HG03025 (cell line): ENCODE measurements at regions not wholly inside any gene's neighbourhood (a gene's known extent, or its start where the extent isn't known, plus 50 kb on each side); places are given as distances from the start of the nearest gene placed in this dataset.

ENCODE experiments used
- ATAC-seq: cut with Tn5 transposase; IDR thresholded peaks from one replicate; pipeline ENCODE4 v1.9.1; 2021; ENCODE audit warnings: mild to moderate bottlenecking, moderate library complexity; ENCODE audit not compliant: unreplicated experiment, low FRiP score

GRCh38 chr2:120945091-120945490, 209.4 kb downstream of the GLI2 start:
- no peak for ATAC-seq

GRCh38 chr2:120945832-120946499, 210.3 kb downstream of the GLI2 start:
- no peak for ATAC-seq

DNA sequence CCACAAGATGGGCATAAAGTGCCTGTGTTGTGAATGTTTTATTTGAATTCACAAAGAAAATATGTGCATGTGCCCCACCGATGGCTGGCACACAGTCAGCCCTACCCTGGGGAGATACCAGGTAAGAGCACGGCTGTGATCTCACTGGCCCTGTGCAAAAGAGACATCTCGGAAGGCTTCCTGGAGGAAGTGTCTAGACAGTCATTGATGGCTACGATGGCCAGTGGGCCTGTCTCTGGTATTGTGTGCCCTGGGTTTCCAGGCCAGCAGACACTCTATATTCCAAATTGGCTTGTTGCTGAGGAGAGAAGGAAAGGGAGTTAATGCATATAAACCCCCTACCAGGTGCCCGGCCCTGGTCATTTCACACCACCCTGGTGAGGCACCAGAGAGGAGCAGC, 211.7 kb downstream of the GLI2 start:
- ATAC-seq, result no peak

DNA sequence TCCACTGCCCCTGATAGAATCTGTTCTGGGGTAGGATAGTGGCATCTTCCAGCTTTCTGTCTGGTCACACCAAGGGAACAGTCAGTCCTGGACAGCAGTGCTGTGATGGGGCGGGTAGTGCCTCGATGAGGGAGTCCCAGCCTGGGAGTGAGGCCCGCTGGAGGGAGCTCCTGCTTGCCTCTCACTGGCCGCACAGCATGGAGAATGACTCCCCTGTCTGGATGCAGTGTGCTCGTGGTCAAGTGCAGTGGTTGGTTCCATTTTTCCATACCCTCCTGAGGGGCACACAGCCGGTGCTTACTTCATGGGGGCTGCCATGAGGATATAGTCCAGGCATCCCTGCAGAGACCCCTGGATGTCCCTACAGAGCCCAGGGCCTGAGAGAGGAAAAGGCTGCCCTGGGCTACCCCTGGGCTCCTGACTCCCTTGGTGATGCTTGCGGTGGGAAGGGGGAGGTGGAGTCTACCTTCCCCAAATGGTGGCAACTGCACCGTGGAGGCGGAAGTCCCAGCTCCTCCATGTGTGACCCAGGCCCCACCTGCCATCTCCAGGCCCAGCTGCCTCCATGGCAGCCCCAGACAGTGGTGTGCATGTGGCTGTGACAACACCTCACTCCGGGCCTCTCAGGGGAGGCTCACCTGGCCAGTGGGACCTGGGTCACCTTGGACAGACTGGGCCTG, 212.5 kb downstream of the GLI2 start:
- ATAC-seq, result no peak

DNA sequence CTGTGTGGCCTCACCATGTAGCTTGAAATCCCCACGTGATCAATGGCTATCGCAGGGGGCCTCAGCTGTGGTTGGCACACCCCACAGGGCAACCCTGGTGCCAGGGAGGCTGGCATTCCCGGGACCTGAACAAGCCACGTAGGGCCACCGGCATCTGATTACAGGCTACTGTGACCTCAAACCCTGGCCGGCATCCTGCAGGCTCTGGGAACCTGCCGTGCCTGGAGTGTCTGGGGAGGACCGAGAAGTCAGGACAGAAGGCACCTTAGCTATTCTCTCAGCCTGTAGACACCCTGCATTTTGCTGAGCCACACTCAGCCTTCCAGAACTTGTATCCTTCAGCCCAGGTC, 213.0 kb downstream of the GLI2 start:
- no peak for ATAC-seq

DNA sequence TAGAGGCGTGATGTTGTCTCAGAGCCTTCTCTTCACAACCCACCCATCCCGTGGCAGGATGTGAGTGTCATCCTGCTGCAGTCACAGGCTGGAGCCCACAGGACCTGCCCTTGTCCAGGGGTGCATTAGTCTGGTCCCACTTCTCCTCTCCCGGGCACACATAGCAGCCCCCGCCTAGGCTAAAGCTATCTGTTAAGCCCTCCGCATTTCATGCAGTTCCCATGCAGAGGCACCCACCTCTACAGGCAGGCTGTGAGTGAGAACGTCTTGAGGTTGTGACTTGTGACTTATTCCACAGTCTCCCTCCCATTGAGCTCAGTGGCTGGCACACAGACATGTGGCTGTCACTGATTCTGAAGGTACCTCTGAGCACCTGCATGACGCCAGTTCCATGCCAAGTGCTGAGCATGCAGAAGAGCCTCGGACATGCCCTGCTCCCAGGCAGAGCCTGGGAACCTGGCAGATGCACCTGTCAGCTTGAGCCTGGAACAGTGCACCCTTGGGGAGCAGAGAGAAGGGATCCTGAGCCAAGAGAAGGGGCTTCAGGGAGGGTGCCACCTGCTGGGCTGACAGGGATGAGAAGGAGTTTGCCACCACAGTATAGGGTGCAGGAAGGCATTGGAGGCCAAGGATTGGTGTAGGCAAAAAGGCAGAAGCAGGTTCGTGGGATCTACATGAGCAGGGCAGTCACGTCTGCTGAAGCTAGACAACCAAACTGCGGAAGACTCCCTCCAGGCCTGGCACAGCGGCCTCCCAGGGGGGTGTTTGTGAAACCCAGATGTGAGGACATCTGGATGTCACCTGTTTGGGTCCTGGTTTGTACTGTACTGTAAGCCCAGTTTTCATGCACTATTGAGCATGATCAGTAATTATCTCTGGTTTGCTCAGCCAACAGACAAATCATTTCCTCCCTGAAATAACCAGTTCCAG, 213.6 kb downstream of the GLI2 start:
- ATAC-seq, result no peak

DNA sequence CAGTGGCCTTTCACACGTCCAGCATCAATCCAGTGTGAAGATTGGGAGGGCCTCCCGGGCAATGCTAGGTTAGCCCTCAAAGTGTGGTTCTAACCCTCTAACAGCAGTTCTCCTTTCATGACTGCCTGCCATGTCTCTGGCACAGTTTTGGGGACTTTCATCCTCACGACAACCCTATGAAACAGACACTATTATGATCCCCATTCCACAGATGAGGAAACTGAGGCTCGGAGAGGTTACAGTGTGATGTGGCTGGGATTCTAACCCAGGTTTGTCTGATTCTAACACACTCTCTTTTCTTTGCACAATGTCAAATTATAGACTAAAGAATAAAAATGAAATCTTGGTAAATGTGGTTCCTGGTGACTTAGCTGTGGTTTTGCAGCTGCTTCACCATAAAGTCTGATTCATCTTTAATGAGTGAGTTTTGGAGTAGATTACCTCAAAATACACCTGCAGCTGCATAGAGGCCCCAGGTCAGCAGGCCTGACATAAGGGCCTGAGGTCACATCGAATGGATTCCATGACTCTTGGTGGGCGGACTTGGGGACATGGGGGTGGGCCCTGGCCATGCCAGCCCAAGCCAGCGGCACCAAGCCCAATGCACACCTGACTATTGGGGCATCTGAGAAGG, 214.4 kb downstream of the GLI2 start:
- ATAC-seq, result no peak

- ATAC-seq, result no peak
These were observed 216.0 kb downstream of the GLI2 start for GRCh38 chr2:120951693-120952092.

DNA sequence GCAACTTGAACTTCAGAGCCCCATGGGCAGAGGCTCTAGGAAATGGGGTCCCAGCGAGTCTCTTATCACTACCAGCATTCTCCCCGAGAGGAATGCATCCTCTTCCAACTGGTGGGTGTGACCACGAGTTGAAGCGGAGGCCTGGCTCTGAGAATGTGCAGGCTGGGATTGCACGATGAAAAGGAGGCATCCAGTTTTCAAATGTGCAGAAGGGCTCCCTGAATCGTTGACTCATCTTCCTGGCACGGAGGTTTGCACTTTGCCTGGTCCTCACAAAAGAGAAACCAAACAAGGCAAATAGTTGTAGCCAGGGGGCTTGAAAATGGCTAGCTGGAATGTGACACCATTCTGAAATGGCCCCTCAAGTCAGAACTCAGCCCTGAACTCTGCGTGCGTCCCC, 216.7 kb downstream of the GLI2 start:
- no peak for ATAC-seq

- ATAC-seq, result no peak
These were observed 217.5 kb downstream of the GLI2 start for GRCh38 chr2:120953066-120953756.

DNA sequence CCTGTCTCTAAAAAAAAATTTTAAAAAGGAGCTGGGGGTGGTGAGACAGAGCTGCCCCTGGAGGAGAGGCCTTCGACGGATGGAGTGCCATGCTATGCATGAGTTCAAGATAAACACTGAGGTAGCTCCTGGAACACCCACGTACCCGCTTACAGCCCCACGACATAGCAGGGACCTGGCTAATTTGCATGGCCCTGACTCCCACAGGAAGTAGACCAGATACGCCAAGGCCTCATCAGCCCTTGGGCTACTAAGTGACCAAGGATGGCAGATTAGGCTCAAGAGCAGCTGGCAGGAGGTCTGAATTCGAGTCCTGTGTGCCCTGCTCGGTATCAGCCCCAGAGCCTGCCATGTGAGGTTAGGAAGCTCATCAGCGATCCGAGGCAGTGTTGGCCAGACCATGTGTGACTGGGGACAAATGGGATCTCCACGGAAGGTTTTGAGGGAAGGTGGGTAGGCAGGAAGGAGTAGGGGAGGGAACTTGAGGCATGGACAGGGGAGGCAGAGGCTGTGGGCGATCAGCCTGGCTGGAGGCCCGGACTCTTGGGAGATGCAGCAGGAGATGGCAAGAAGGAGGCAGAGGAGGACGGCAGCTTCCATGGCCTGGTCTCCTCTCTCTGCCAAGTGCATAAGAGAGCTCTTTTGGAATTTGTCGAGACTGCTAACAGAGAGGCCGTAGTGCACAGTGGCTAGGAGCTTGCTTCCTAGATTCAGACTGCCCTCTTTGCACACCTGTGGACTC, 218.3 kb downstream of the GLI2 start:
- no peak for ATAC-seq

GRCh38 chr2:120954939-120955338, 219.3 kb downstream of the GLI2 start:
- no peak for ATAC-seq

DNA sequence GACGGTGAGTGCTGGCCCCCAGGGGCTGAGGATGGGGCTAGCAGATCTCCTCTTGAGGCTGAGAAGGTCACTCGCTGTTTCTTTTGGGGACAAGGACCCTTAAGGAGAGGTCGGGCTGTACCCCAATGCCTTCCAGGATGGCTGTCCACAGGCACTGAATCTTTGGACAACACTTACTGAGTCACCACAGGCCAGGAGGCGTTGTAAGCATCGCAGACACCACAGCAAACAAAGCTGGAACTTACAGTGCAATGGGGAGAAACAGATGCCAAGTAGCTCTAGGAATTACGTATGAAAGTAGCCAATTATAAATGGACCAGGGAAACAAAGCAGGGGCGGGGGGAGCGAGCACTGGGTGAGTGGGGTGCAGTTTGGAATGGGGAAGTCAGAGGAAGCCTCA, 219.8 kb downstream of the GLI2 start:
- no peak for ATAC-seq

- ATAC-seq, result no peak
These were observed 221.0 kb downstream of the GLI2 start for GRCh38 chr2:120956486-120957156.

DNA sequence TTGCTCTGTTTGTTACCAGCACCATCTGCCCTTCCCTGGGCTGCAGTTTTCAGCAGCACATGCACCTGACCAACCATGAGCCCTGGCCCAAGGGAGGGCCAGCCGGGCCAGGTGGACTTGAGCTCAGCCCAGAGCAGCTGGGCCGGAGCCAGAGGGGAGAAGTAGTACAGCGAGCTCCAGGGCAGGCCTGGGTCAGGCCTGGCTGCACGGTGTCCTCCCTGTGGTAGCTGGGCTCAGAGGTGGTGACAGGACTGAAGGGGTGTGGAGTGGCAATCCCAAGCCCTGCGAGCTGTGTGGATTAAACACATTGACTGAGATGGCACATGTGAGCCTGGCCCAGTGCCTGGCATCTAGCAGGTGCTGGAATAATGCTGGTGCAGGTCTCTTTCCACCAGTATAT, 222.2 kb downstream of the GLI2 start:
- no peak for ATAC-seq

GRCh38 chr2:120958623-120959366, 223.1 kb downstream of the GLI2 start:
- ATAC-seq, result no peak

GRCh38 chr2:120959426-120959825, 223.8 kb downstream of the GLI2 start:
- no peak for ATAC-seq

DNA sequence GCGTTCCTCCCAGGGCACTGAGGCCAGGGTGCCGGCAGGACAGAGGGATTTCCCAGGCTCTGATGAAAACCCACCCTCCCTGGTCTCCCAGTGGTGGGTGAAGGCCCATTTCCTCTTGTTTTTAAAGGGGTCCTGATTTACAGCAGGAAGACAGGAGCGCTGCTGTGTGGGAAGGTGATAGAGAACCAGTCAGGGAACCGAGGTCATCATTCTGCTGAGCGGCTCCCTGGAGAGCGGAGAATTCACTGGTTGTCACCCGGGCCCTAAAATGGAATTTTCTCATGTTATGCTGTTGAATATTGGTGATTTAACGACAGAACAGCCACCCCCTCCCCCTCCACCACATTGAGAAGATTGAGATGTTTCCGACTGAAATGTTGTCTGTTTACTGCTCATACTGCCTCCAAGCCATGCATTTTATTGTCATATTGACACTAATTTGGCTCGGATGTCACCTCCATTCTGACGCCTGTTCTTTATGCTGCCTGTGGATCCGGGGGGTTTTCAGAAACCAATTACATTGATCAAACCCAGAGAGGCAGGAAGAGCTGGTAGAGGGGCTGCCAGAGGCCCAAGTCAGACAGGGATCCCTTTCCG, 225.2 kb downstream of the GLI2 start:
- ATAC-seq, result no peak
